GM21515 (cell line): ENCODE measurements at regions not wholly inside any gene's neighbourhood (a gene's known extent, or its start where the extent isn't known, plus 50 kb on each side); places are given as distances from the start of the nearest gene placed in this dataset.
A peak's percentile ranks its signal among the peaks of the same experiment; 100 is the strongest.

Experiments used
- ATAC-seq: cut with Tn5 transposase; IDR thresholded peaks from one replicate; pipeline ENCODE4 v1.9.1; 2021; ENCODE audit not compliant: unreplicated experiment

- no peak for ATAC-seq
Measured at GRCh38 chr2:12240206-12240605, 476.5 kb upstream of the TRIB2 start.

GRCh38 chr2:12243381-12243780 is 473.4 kb upstream of the TRIB2 start:
- ATAC-seq = no peak

- ATAC-seq = no peak
Measured at GRCh38 chr2:12244070-12244469, 472.7 kb upstream of the TRIB2 start.

GRCh38 chr2:12251121-12251520 is 465.6 kb upstream of the TRIB2 start:
- ATAC-seq = no peak

GRCh38 chr2:12251749-12252148 is 465.0 kb upstream of the TRIB2 start:
- ATAC-seq = no peak

GRCh38 chr2:12253167-12253778 is 463.5 kb upstream of the TRIB2 start:
- ATAC-seq = no peak

GRCh38 chr2:12254280-12254860 is 462.4 kb upstream of the TRIB2 start:
- no peak for ATAC-seq

GRCh38 chr2:12256206-12256605 is 460.5 kb upstream of the TRIB2 start:
- no peak for ATAC-seq

GRCh38 chr2:12257476-12257875 is 459.3 kb upstream of the TRIB2 start:
- no peak for ATAC-seq

- no peak for ATAC-seq
Measured at GRCh38 chr2:12259493-12259892, 457.2 kb upstream of the TRIB2 start.

GRCh38 chr2:12261986-12262680 is 454.6 kb upstream of the TRIB2 start:
- ATAC-seq = no peak

- no peak for ATAC-seq
Measured at GRCh38 chr2:12262681-12263436, 453.9 kb upstream of the TRIB2 start.

GRCh38 chr2:12263730-12264129 is 453.0 kb upstream of the TRIB2 start:
- no peak for ATAC-seq

- no peak for ATAC-seq
Measured at GRCh38 chr2:12264146-12264545, 452.6 kb upstream of the TRIB2 start.

GRCh38 chr2:12265646-12266045 is 451.1 kb upstream of the TRIB2 start:
- no peak for ATAC-seq

- ATAC-seq = no peak
Measured at GRCh38 chr2:12267042-12267441, 449.7 kb upstream of the TRIB2 start.

GRCh38 chr2:12269041-12269972 is 447.4 kb upstream of the TRIB2 start:
- ATAC-seq = no peak

GRCh38 chr2:12270876-12271588 is 445.7 kb upstream of the TRIB2 start:
- peak; percentile 63 for ATAC-seq

GRCh38 chr2:12271589-12271984 is 445.1 kb upstream of the TRIB2 start:
- ATAC-seq = peak; percentile 65

- no peak for ATAC-seq
Measured at GRCh38 chr2:12273111-12273510, 443.6 kb upstream of the TRIB2 start.
